ENCODE measurements at regions not wholly inside any gene's neighbourhood (a gene's known extent, or its start where the extent isn't known, plus 50 kb on each side); places are given as distances from the start of the nearest gene placed in this dataset.

GRCh38 chr2:5250482-5250881, 441.7 kb upstream of the SOX11 start:
- WGBS, 2 donors = 71 to 82% methylated on average over 5 of the region's 5 CpGs
- Histone ChIP-seq H3K27me3 (no peaks in the 10 kb centered on the region), H3K36me3 (ENCODE audit: low read depth, missing control alignments) (no peaks in the 10 kb centered on the region), H3K4me3 (no peak overlapping the region), H3K27ac (no peak overlapping the region), H3K9me3 (no peaks in the 10 kb centered on the region), H3K4me1 (no peaks in the 10 kb centered on the region)
- intact Hi-C loops (cut with DNase I; ENCODE audit: low total_unique reads) = no loop called here
- no peak for DNase-seq
- TF ChIP-seq CTCF (IDR thresholded peaks at IDR 0.05) = no peak
- TF ChIP-seq POLR2A (IDR thresholded peaks at IDR 0.05) = no peak

GRCh38 chr2:5253263-5253662, 438.9 kb upstream of the SOX11 start:
- no peak for TF ChIP-seq POLR2A (IDR thresholded peaks at IDR 0.05)
- 83 to 87% methylated on average over 9 of the region's 9 CpGs for WGBS, 2 donors
- no peaks in the 10 kb centered on the region for H3K4me1 ChIP-seq
- DNase-seq = no peak
- no peaks in the 10 kb centered on the region for H3K27me3 ChIP-seq
- H3K4me3 ChIP-seq = no peak overlapping the region
- no peaks in the 10 kb centered on the region for H3K9me3 ChIP-seq
- no peaks in the 10 kb centered on the region for H3K36me3 ChIP-seq (ENCODE audit: low read depth, missing control alignments)
- H3K27ac ChIP-seq = no peak overlapping the region
- intact Hi-C loops (cut with DNase I; ENCODE audit: low total_unique reads) = no loop called here

GRCh38 chr2:5254791-5255332, 437.3 kb upstream of the SOX11 start:
- no peaks in the 10 kb centered on the region for H3K36me3 ChIP-seq (ENCODE audit: low read depth, missing control alignments)
- no peaks in the 10 kb centered on the region for H3K9me3 ChIP-seq
- intact Hi-C loops (cut with DNase I; ENCODE audit: low total_unique reads) = no loop called here
- DNase-seq = no peak
- TF ChIP-seq POLR2A (IDR thresholded peaks at IDR 0.05) (no peak), CTCF (IDR thresholded peaks at IDR 0.05) (no peak)
- H3K27me3 ChIP-seq = no peaks in the 10 kb centered on the region
- H3K27ac ChIP-seq = no peak overlapping the region
- no peaks in the 10 kb centered on the region for H3K4me1 ChIP-seq
- no peak overlapping the region for H3K4me3 ChIP-seq
- 63 to 69% methylated on average over 8 of the region's 8 CpGs for WGBS, 2 donors

- Histone ChIP-seq H3K9me3 (no peaks in the 10 kb centered on the region), H3K4me1 (no peaks in the 10 kb centered on the region), H3K27me3 (no peaks in the 10 kb centered on the region), H3K27ac (no peak overlapping the region), H3K4me3 (no peak overlapping the region), H3K36me3 (ENCODE audit: low read depth, missing control alignments) (no peaks in the 10 kb centered on the region)
- TF ChIP-seq POLR2A (IDR thresholded peaks at IDR 0.05) (no peak), CTCF (IDR thresholded peaks at IDR 0.05) (no peak)
- DNase-seq = no peak
- 88 to 90% methylated on average over 1 of the region's 1 CpG for WGBS, 2 donors
- intact Hi-C loops (cut with DNase I; ENCODE audit: low total_unique reads) = no loop called here
Measured at GRCh38 chr2:5263291-5263690, 428.9 kb upstream of the SOX11 start.

- no peak for TF ChIP-seq CTCF (IDR thresholded peaks at IDR 0.05)
- no peak for TF ChIP-seq POLR2A (IDR thresholded peaks at IDR 0.05)
- 67 to 86% methylated on average over 3 of the region's 3 CpGs for WGBS, 2 donors
- no peak for DNase-seq
- Histone ChIP-seq H3K9me3 (no peaks in the 10 kb centered on the region), H3K36me3 (ENCODE audit: low read depth, missing control alignments) (no peaks in the 10 kb centered on the region), H3K27me3 (no peaks in the 10 kb centered on the region), H3K4me1 (no peaks in the 10 kb centered on the region), H3K27ac (no peak overlapping the region), H3K4me3 (no peak overlapping the region)
- intact Hi-C loops (cut with DNase I; ENCODE audit: low total_unique reads) = no loop called here
Measured at GRCh38 chr2:5264361-5264760, 427.8 kb upstream of the SOX11 start.
